H1 (cell line): ENCODE measurements at regions not wholly inside any gene's neighbourhood (a gene's known extent, or its start where the extent isn't known, plus 50 kb on each side); places are given as distances from the start of the nearest gene placed in this dataset.

Experiments
- ATF2 ChIP-seq: IDR thresholded peaks from 2 replicates; pipeline ENCODE4 v1.6.1; 2012; ENCODE audit warnings: low read length, inconsistent platforms
- CEBPB ChIP-seq: IDR thresholded peaks from 2 replicates; pipeline ENCODE4 v1.6.1; 2012; ENCODE audit warnings: low read depth, low read length
- EZH2 ChIP-seq: fragments of 200-600 bp; sonication (generic); IDR thresholded peaks from 2 replicates; pipeline ENCODE4 v1.7.1; 2012; ENCODE audit warnings: low read depth, mild to moderate bottlenecking, moderate library complexity, low read length, inconsistent platforms; ENCODE audit not compliant: severe bottlenecking
- MAX ChIP-seq: IDR thresholded peaks from 2 replicates; pipeline ENCODE4 v1.6.1; 2012; ENCODE audit warnings: inconsistent platforms
- SP4 ChIP-seq: IDR thresholded peaks from 2 replicates; pipeline ENCODE4 v1.6.1; 2012; ENCODE audit warnings: low read length, inconsistent platforms
- USF2 ChIP-seq: IDR thresholded peaks from 2 replicates; pipeline ENCODE4 v1.6.1; 2011; ENCODE audit warnings: low read length, improper control_type of control experiment

- TF ChIP-seq SP4 = no peak
- TF ChIP-seq USF2 = no peak
- TF ChIP-seq MAX = no peak
- TF ChIP-seq EZH2 = no peak
- TF ChIP-seq ATF2 = no peak
- TF ChIP-seq CEBPB = no peak
These were observed 54.8 kb upstream of the TNFSF10 start (continued) for GRCh38 chr3:172577987-172578570.
